GM23338 (cell line): ENCODE measurements at regions not wholly inside any gene's neighbourhood (a gene's known extent, or its start where the extent isn't known, plus 50 kb on each side); places are given as distances from the start of the nearest gene placed in this dataset.

Source experiments
- ATAC-seq: fragments of 200-7000 bp; cut with Tn5 transposase; 3 replicates; pipeline ENCODE4 v1.9.1; 2020
- DNase-seq: peaks from one replicate; pipeline ENCODE4 v3.0.0-alpha.2; 2015; ENCODE audit warnings: low spot score
- H2AFZ ChIP-seq: fragments of 200-600 bp; sonication (generic); 2 replicates; pipeline ENCODE4 v1.8.0; 2016; ENCODE audit warnings: antibody characterized with exemption, mild to moderate bottlenecking, moderate library complexity
- H3F3A ChIP-seq: fragments of 200-600 bp; sonication (generic); replicated peaks from 2 replicates; pipeline ENCODE4 v1.8.0; 2017; ENCODE audit warnings: antibody characterized with exemption, mixed run types, low read depth
- H3K27ac ChIP-seq: fragments of 200-600 bp; sonication (generic); 2 replicates; pipeline ENCODE4 v1.6.1; 2016; ENCODE audit warnings: low read depth
- H3K27me3 ChIP-seq: fragments of 200-600 bp; sonication (generic); 2 replicates; pipeline ENCODE4 v1.8.0; 2016; ENCODE audit warnings: mild to moderate bottlenecking, mixed run types, moderate library complexity; ENCODE audit not compliant: insufficient read depth
- H3K36me3 ChIP-seq: fragments of 200-600 bp; sonication (generic); 2 replicates; pipeline ENCODE4 v1.8.0; 2016; ENCODE audit warnings: mild to moderate bottlenecking; ENCODE audit not compliant: insufficient read depth
- H3K4me1 ChIP-seq: fragments of 200-600 bp; sonication (generic); 2 replicates; pipeline ENCODE4 v1.8.0; 2016; ENCODE audit warnings: mild to moderate bottlenecking, moderate library complexity; ENCODE audit not compliant: insufficient read depth
- H3K4me2 ChIP-seq: fragments of 200-600 bp; sonication (generic); 2 replicates; pipeline ENCODE4 v1.7.1; 2017; ENCODE audit warnings: mixed run types
- H3K4me3 ChIP-seq: fragments of 200-600 bp; sonication (generic); 2 replicates; pipeline ENCODE4 v1.6.1; 2016; ENCODE audit warnings: mixed run types
- H3K79me2 ChIP-seq: fragments of 200-600 bp; sonication (generic); replicated peaks from 2 replicates; pipeline ENCODE4 v1.8.0; 2017; ENCODE audit warnings: mild to moderate bottlenecking; ENCODE audit not compliant: insufficient read depth
- H3K9me2 ChIP-seq: fragments of 200-600 bp; sonication (generic); 2 replicates; pipeline ENCODE4 v1.8.0; 2017; ENCODE audit not compliant: insufficient read depth
- H4K20me1 ChIP-seq: fragments of 200-600 bp; sonication (generic); replicated peaks from 2 replicates; pipeline ENCODE4 v1.8.0; 2017; ENCODE audit warnings: mild to moderate bottlenecking; ENCODE audit not compliant: insufficient read depth
- H3K27ac Mint-ChIP-seq: 2 replicates; pipeline ENCODE4 v1.8.0; 2020; ENCODE audit warnings: inconsistent platforms, mild to moderate bottlenecking, moderate library complexity, mixed read lengths
- H3K27me3 Mint-ChIP-seq: 3 replicates; pipeline ENCODE4 v1.8.0; 2022; ENCODE audit warnings: low read depth, mild to moderate bottlenecking, moderate library complexity, mixed read lengths, inconsistent platforms; ENCODE audit not compliant: insufficient read depth, poor library complexity
- H3K36me3 Mint-ChIP-seq: 3 replicates; pipeline ENCODE4 v1.8.0; 2021; ENCODE audit warnings: low read depth, mild to moderate bottlenecking, inconsistent platforms, moderate library complexity, mixed read lengths
- H3K4me1 Mint-ChIP-seq: 3 replicates; pipeline ENCODE4 v1.8.0; 2020; ENCODE audit warnings: mild to moderate bottlenecking, inconsistent platforms, mixed read lengths
- H3K4me3 Mint-ChIP-seq: 3 replicates; pipeline ENCODE4 v1.8.0; 2021; ENCODE audit warnings: moderate library complexity, mild to moderate bottlenecking, inconsistent platforms, mixed read lengths
- H3K9me3 Mint-ChIP-seq: 3 replicates; pipeline ENCODE4 v1.8.0; 2020; ENCODE audit warnings: moderate library complexity, mild to moderate bottlenecking, inconsistent platforms, mixed read lengths
- CREB1 ChIP-seq: fragments of 250-450 bp; sonication (Bioruptor Pico); IDR thresholded peaks from 2 replicates; pipeline ENCODE4 v1.5.0; 2020; ENCODE audit warnings: low read depth, mild to moderate bottlenecking, moderate library complexity
- ETS1 ChIP-seq: IDR thresholded peaks from 2 replicates; pipeline ENCODE4 v1.6.1; 2016; ENCODE audit warnings: antibody characterized with exemption
- EZH2phosphoT487 ChIP-seq: fragments of 200-600 bp; sonication (generic); IDR thresholded peaks from one replicate; pipeline ENCODE4 v1.8.1; 2018; ENCODE audit warnings: antibody characterized with exemption; ENCODE audit not compliant: unreplicated experiment
- JUNB ChIP-seq: IDR thresholded peaks from one replicate; pipeline ENCODE4 v1.6.1; 2016; ENCODE audit warnings: antibody characterized with exemption; ENCODE audit not compliant: unreplicated experiment
- NANOG ChIP-seq: IDR thresholded peaks from 2 replicates; pipeline ENCODE4 v1.6.1; 2016; ENCODE audit warnings: antibody characterized with exemption, borderline replicate concordance
- REST ChIP-seq: IDR thresholded peaks from one replicate; pipeline ENCODE4 v1.6.1; 2018; ENCODE audit warnings: antibody characterized with exemption; ENCODE audit not compliant: unreplicated experiment
- STAT1 ChIP-seq: IDR thresholded peaks from one replicate; pipeline ENCODE4 v1.6.1; 2016; ENCODE audit warnings: antibody characterized with exemption; ENCODE audit not compliant: unreplicated experiment
- ZNF114 ChIP-seq: fragments of 250-450 bp; sonication (Bioruptor Pico); IDR thresholded peaks from 2 replicates; pipeline ENCODE4 v1.5.0; 2020; ENCODE audit warnings: mild to moderate bottlenecking, moderate library complexity
- ZNF331 ChIP-seq: fragments of 250-450 bp; sonication (Bioruptor Pico); IDR thresholded peaks from 2 replicates; pipeline ENCODE4 v1.5.0; 2020; ENCODE audit warnings: low read depth, mild to moderate bottlenecking, moderate library complexity
- ZNF462 ChIP-seq: fragments of 250-450 bp; sonication (Bioruptor Pico); IDR thresholded peaks from 2 replicates; pipeline ENCODE4 v1.5.0; 2020; ENCODE audit warnings: mild to moderate bottlenecking, moderate library complexity

GRCh38 chr1:190717055-190717454, 239.4 kb upstream of the BRINP3 start (continued):
- TF ChIP-seq REST (no peak), STAT1 (no peak), NANOG (no peak), ZNF114 (CRISPR knock-in tag) (no peak)

- Histone ChIP-seq H2AFZ (no peak overlapping the region), H3K79me2 (no peaks in the 10 kb centered on the region), H3K27me3 (no peaks in the 10 kb centered on the region), H3K36me3 (no peaks in the 10 kb centered on the region), H3K4me3 (no peak overlapping the region), H3K9me2 (no peaks in the 10 kb centered on the region), H3F3A (no peaks in the 10 kb centered on the region), H3K4me2 (no peak overlapping the region), H3K27ac (no peak overlapping the region), H4K20me1 (no peaks in the 10 kb centered on the region), H3K4me1 (no peaks in the 10 kb centered on the region)
- H3K4me1 Mint-ChIP-seq = no peaks in the 10 kb centered on the region
- no peaks in the 10 kb centered on the region for H3K9me3 Mint-ChIP-seq
- H3K27ac Mint-ChIP-seq = no peak overlapping the region
- ATAC-seq = no peak
- no peaks in the 10 kb centered on the region for H3K36me3 Mint-ChIP-seq
- no peaks in the 10 kb centered on the region for H3K27me3 Mint-ChIP-seq
- DNase-seq = no peak
- H3K4me3 Mint-ChIP-seq = no peak overlapping the region
- TF ChIP-seq REST (no peak), CREB1 (CRISPR knock-in tag) (no peak), ZNF331 (CRISPR knock-in tag) (no peak), STAT1 (no peak), ZNF462 (CRISPR knock-in tag) (no peak), EZH2phosphoT487 (no peak), ETS1 (no peak), JUNB (no peak)
Measured at GRCh38 chr1:190736971-190737590, 259.4 kb upstream of the BRINP3 start.
